Bronchial epithelial cell (primary cell): ENCODE measurements at regions not wholly inside any gene's neighbourhood (a gene's known extent, or its start where the extent isn't known, plus 50 kb on each side); places are given as distances from the start of the nearest gene placed in this dataset.

Experiments used
- DNase-seq: peaks from one replicate; pipeline ENCODE4 v3.0.0-alpha.2; 2010; ENCODE audit warnings: low read depth
- FAIRE-seq: peaks from 2 replicates; lab custom pipeline; 2011; peaks lifted over from hg19 to GRCh38; lab: Jason Lieb, UNC
- H3K27me3 ChIP-seq: 2 replicates; pipeline ENCODE4 v1.5.1; 2011; ENCODE audit warnings: low read length; ENCODE audit not compliant: control insufficient read depth, insufficient read depth
- H3K36me3 ChIP-seq: 2 replicates; pipeline ENCODE4 v1.5.1; 2011; ENCODE audit warnings: low read length; ENCODE audit not compliant: control insufficient read depth, insufficient read depth
- H3K4me3 ChIP-seq: 2 replicates; pipeline ENCODE4 v1.5.1; 2011; ENCODE audit warnings: mild to moderate bottlenecking, low read depth, low read length, control low read depth
- TF ChIP-seq, protein P1 (sequence below): IDR thresholded peaks from 2 replicates; pipeline ENCODE4 v1.5.1; 2011; ENCODE audit warnings: mild to moderate bottlenecking, moderate library complexity, low read length, control low read depth, inconsistent platforms; ENCODE audit not compliant: insufficient read depth, severe bottlenecking

GRCh38 chr2:8225798-8226197 is 456.1 kb upstream of the ID2 start:
- TF ChIP-seq, protein P1, sequence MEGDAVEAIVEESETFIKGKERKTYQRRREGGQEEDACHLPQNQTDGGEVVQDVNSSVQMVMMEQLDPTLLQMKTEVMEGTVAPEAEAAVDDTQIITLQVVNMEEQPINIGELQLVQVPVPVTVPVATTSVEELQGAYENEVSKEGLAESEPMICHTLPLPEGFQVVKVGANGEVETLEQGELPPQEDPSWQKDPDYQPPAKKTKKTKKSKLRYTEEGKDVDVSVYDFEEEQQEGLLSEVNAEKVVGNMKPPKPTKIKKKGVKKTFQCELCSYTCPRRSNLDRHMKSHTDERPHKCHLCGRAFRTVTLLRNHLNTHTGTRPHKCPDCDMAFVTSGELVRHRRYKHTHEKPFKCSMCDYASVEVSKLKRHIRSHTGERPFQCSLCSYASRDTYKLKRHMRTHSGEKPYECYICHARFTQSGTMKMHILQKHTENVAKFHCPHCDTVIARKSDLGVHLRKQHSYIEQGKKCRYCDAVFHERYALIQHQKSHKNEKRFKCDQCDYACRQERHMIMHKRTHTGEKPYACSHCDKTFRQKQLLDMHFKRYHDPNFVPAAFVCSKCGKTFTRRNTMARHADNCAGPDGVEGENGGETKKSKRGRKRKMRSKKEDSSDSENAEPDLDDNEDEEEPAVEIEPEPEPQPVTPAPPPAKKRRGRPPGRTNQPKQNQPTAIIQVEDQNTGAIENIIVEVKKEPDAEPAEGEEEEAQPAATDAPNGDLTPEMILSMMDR: no peak
- Histone ChIP-seq H3K36me3 (no peaks in the 10 kb centered on the region), H3K27me3 (no peaks in the 10 kb centered on the region), H3K4me3 (no peak overlapping the region)
- FAIRE-seq: no peak
- no peak for DNase-seq

DNA sequence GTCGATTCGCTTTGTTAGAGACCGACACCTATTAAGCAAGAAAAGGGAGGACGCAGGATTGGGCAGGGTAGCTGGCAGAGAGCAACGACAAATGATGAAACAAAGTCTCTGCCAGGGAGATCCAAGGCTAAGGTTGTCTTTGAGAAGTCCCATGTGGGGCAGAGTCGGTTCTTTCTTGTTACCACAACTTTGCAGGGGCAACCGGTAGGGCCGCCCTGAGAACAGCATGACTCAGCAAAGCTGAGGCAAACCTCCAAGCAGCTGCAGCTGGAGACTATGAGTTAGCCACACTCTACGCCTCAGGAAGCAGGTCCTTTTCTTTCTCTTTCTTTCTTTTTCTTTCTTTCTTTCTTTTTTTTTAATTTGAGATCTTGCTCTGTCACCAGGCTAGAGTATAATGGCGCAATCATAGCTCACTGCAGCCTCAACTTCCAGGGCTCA is 452.3 kb upstream of the ID2 start:
- DNase-seq: peak; percentile 4
- TF ChIP-seq, protein P1: no peak

GRCh38 chr2:8230466-8230865 is 451.4 kb upstream of the ID2 start:
- H3K4me3 ChIP-seq: no peak overlapping the region

More for the DNA sequence above, 452.3 kb upstream of the ID2 start:
- H3K4me3 ChIP-seq: no peak overlapping the region
- no peaks in the 10 kb centered on the region for H3K27me3 ChIP-seq
- FAIRE-seq: no peak
- H3K36me3 ChIP-seq: no peaks in the 10 kb centered on the region

DNA sequence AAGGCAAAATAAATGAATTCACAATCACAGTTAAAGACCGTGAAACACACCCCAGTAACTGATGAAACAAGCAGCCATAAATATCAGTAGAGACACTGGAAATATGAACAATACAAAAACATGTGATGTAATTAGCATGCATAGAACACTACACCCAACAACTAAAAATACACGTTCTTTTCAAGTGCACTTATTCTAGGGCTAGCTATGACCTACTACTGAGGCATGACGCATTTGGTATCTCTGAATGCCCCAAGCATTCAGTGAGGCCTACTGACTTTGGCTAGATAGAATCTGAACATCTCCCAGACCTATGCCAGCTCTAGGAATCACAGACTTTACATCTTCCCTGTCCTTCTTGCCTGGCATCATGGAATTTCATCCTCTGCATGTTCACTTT is 450.0 kb upstream of the ID2 start:
- no peak overlapping the region for H3K4me3 ChIP-seq
- DNase-seq (no peak), FAIRE-seq (no peak)
- H3K27me3 ChIP-seq: no peaks in the 10 kb centered on the region
- TF ChIP-seq, protein P1: no peak
- no peaks in the 10 kb centered on the region for H3K36me3 ChIP-seq

More at GRCh38 chr2:8230466-8230865, 451.4 kb upstream of the ID2 start:
- H3K27me3 ChIP-seq: no peaks in the 10 kb centered on the region
- TF ChIP-seq, protein P1: no peak
- no peak for FAIRE-seq
- DNase-seq: no peak
- no peaks in the 10 kb centered on the region for H3K36me3 ChIP-seq

DNA sequence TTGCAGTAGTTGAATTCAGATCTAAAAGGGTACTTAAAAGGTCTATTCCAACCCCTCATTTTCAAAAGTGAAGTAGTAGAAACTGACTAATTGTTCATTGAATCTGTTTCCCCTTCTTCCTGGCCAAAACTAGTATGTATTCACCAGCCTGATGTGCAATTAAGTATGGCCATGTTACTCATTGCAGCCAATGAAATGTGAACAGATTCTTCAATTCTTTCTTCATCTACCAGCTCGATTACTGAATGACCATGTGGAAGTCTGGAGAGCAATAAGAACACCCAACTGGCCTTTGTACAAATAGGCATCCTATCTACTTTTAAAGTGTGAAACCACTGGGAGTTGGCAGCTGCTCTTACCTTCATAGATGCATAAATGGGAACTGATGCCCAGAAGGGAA is 449.0 kb upstream of the ID2 start:
- Histone ChIP-seq H3K27me3 (no peaks in the 10 kb centered on the region), H3K4me3 (no peak overlapping the region), H3K36me3 (no peaks in the 10 kb centered on the region)
- TF ChIP-seq, protein P1: no peak
- FAIRE-seq (no peak), DNase-seq (no peak)

GRCh38 chr2:8234253-8234652 is 447.6 kb upstream of the ID2 start:
- no peak overlapping the region for H3K4me3 ChIP-seq
- TF ChIP-seq, protein P1: no peak
- no peaks in the 10 kb centered on the region for H3K36me3 ChIP-seq
- no peaks in the 10 kb centered on the region for H3K27me3 ChIP-seq
- no peak for DNase-seq
- no peak for FAIRE-seq
